Immature natural killer cell (primary cell): ENCODE measurements at regions not wholly inside any gene's neighbourhood (a gene's known extent, or its start where the extent isn't known, plus 50 kb on each side); places are given as distances from the start of the nearest gene placed in this dataset.
A peak's percentile ranks its signal among the peaks of the same experiment; 100 is the strongest.

Experiments
- DNase-seq, 3 donors: peaks; one replicate each; pipeline ENCODE4 v3.0.0; 2022; ENCODE audit warnings: mixed read lengths in 1 of 3
- H3K27ac Mint-ChIP-seq, 6 donors: one replicate each; pipeline ENCODE4 v1.8.0; 2020; ENCODE audit warnings: mixed read lengths in 6 of 6, mild to moderate bottlenecking in 5 of 6, inconsistent platforms in 4 of 6, moderate library complexity in 3 of 6
- H3K27me3 Mint-ChIP-seq, 3 donors: one replicate each; pipeline ENCODE4 v1.8.0; 2020 to 2021; ENCODE audit warnings: low read depth in 3 of 3, mild to moderate bottlenecking in 3 of 3, mixed read lengths in 3 of 3, moderate library complexity in 3 of 3, inconsistent platforms in 1 of 3
- H3K36me3 Mint-ChIP-seq, 3 donors: one replicate each; pipeline ENCODE4 v1.8.0; 2020; ENCODE audit warnings: mixed read lengths in 3 of 3, inconsistent platforms in 2 of 3, mild to moderate bottlenecking in 2 of 3
- H3K4me1 Mint-ChIP-seq, 2 donors: one replicate each; pipeline ENCODE4 v1.8.0; 2020; ENCODE audit warnings: inconsistent platforms in 2 of 2, mild to moderate bottlenecking in 2 of 2, mixed read lengths in 2 of 2, moderate library complexity in 1 of 2
- H3K4me3 Mint-ChIP-seq, 5 donors: one replicate each; pipeline ENCODE4 v1.8.0; 2020; ENCODE audit warnings: mild to moderate bottlenecking in 5 of 5, mixed read lengths in 5 of 5, inconsistent platforms in 3 of 5, moderate library complexity in 3 of 5
- H3K9me3 Mint-ChIP-seq, 6 donors: one replicate each; pipeline ENCODE4 v1.8.0; 2020; ENCODE audit warnings: mild to moderate bottlenecking in 6 of 6, mixed read lengths in 6 of 6, inconsistent platforms in 4 of 6, moderate library complexity in 3 of 6

DNA sequence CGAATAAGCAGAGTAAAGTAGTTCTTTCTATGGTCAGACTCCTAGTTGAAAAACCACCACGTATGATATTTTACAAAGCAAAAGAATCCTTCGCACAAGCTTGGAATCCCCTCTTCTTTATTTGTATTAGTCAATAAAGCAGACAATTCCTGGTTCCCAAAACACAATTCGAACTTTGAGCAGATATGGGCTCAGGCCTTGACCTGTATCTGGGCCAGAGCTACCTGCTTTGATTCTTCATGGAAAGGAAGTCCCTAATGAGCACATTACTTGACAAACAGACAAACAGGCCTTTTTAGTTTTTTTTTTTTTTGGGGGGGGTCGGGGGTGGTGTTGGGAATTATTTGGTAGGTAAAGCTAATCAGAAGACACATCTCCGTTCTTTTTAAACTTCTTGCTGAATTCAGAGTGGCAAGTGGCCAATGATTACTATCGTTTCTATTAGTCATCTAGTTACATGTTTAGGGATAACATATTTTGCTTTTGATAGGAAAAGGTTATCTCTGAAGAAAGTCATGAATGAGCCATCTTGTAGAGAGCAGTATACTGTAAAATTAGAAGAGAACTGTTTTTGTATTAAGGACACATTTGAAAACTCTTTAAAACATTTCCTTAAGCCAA, 116.6 kb upstream of the HMHB1 start:
- Mint-ChIP-seq H3K27ac (peak overlapping the region in 5 of 6 donors; percentile 6 to 90 (median 49)), H3K4me1 (peaks cover 55 to 88% of the 10 kb centered on the region in 2 donors), H3K4me3 (peak overlapping the region in 3 of 5 donors; percentile 7 to 76 (median 70)), H3K27me3 (peaks cover 0 to 6% (median 6%) of the 10 kb centered on the region in 3 donors), H3K9me3 (peaks cover 0 to 6% (median 3%) of the 10 kb centered on the region in 6 donors), H3K36me3 (peaks cover 0 to 4% (median 3%) of the 10 kb centered on the region in 3 donors)
- DNase-seq = no peak

DNA sequence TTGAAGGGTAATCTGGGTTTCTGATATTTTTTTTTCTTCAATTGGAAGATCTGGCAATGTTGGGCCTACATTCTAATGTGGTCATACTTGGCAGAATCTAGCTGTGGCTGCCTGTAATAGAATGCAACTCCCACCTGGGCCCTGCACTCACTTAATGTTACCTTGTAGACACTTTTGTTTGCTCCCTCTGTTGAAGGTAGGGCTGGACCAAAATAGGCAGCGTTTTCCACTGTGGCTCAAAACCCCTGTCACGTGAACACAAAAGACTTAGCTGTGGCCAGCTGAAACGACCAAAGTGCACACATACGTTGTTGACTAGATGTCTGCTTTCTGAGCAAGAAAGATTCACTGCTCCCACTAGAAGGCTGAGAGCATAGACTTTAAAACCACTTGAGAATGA, 117.6 kb upstream of the HMHB1 start:
- Mint-ChIP-seq H3K4me3 (peak overlapping the region; percentile 62 to 76 (median 70)), H3K9me3 (peaks cover 6 to 16% (median 10%) of the 10 kb centered on the region in 6 donors), H3K36me3 (peaks cover 5 to 13% (median 9%) of the 10 kb centered on the region in 3 donors), H3K4me1 (peaks cover 55 to 88% of the 10 kb centered on the region in 2 donors), H3K27me3 (peaks cover 0 to 10% (median 6%) of the 10 kb centered on the region in 3 donors), H3K27ac (peak overlapping the region; percentile 49 to 92 (median 82))
- peak; percentile 38 to 44 (median 43) for DNase-seq

DNA sequence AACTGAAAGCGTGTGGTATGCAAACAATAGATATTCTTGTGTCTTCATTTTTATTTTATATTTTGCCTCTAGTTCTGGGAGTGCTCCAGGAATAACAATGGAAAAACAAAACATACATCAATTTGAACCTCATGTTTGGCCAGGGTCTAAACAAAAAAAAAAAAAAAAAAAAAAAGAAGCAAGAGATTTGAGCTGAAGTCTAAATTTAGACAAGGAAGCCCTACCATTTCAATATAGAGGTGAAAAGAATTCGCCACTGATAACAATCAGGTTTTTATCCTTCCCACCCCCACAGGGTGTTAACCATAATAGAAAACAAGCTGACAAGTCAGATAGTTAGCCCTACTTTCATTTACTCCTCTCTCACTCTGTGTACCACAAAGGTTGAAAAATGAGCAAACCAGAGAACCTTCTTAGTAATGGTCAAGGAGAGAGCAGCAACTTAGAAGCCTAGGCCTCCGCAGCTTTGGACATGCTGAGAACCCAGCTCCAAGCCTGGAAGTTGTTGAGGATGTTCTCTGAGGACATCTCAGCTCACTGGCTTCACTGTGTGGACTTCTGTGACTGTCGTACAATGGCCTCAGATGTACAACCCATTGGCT, 118.2 kb upstream of the HMHB1 start:
- Mint-ChIP-seq H3K27me3 (peaks cover 0 to 10% (median 6%) of the 10 kb centered on the region in 3 donors), H3K4me1 (peaks cover 54 to 82% of the 10 kb centered on the region in 2 donors), H3K9me3 (peaks cover 6 to 18% (median 12%) of the 10 kb centered on the region in 6 donors), H3K36me3 (peaks cover 5 to 15% (median 11%) of the 10 kb centered on the region in 3 donors), H3K4me3 (peak overlapping the region; percentile 62 to 76 (median 70)), H3K27ac (peak overlapping the region; percentile 49 to 92 (median 82))
- peak; percentile 74 to 76 (median 74) for DNase-seq

DNA sequence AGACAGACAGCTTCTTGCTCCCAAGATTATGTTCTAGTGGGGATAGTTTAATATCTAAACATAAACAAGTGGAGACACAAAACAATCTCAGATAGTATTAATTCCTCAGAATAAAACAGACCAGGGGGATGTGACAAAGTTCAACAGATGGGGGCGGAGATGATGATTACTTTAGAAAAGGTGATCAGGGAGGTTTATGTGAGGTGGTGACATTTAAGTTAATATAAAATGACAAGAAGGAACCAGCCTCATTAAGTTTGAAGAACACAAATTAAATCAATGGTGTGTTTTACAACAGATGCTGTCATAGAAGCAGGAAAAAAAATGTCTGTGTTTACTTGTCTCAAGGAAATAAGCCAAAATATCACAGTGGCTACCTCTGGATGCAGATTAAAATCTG, 119.6 kb upstream of the HMHB1 start:
- Mint-ChIP-seq H3K27ac (no peak overlapping the region), H3K27me3 (peaks cover 0 to 10% (median 6%) of the 10 kb centered on the region in 3 donors), H3K9me3 (peaks cover 6 to 18% (median 12%) of the 10 kb centered on the region in 6 donors), H3K36me3 (peaks cover 8 to 15% (median 11%) of the 10 kb centered on the region in 3 donors), H3K4me1 (peaks cover 45 to 67% of the 10 kb centered on the region in 2 donors), H3K4me3 (peak overlapping the region in 4 of 5 donors; percentile 1 to 31 (median 4))
- DNase-seq = no peak

DNA sequence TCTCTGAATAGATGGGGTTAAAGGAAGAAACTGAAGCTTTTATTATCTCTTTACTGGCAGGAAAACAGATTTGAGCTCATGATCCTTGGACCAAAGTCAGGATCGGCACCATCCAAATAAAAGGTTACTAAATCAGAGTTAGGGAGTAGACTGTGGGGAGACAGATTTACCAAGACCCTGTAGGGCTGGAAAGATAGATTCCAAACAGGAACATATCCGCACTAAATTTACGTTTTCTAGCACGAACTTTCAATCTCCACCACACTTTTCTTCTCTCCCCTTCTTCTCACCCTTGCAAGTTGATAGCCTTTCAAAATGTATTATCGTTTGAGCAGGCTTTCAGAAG, 120.0 kb upstream of the HMHB1 start:
- H3K4me1 Mint-ChIP-seq = peaks cover 45 to 63% of the 10 kb centered on the region in 2 donors
- DNase-seq = no peak
- peaks cover 0 to 10% (median 6%) of the 10 kb centered on the region in 3 donors for H3K27me3 Mint-ChIP-seq
- H3K27ac Mint-ChIP-seq = no peak overlapping the region
- H3K9me3 Mint-ChIP-seq = peaks cover 6 to 18% (median 12%) of the 10 kb centered on the region in 6 donors
- peaks cover 8 to 15% (median 11%) of the 10 kb centered on the region in 3 donors for H3K36me3 Mint-ChIP-seq
- peak overlapping the region in 2 of 5 donors; percentile 4 to 11 for H3K4me3 Mint-ChIP-seq

DNA sequence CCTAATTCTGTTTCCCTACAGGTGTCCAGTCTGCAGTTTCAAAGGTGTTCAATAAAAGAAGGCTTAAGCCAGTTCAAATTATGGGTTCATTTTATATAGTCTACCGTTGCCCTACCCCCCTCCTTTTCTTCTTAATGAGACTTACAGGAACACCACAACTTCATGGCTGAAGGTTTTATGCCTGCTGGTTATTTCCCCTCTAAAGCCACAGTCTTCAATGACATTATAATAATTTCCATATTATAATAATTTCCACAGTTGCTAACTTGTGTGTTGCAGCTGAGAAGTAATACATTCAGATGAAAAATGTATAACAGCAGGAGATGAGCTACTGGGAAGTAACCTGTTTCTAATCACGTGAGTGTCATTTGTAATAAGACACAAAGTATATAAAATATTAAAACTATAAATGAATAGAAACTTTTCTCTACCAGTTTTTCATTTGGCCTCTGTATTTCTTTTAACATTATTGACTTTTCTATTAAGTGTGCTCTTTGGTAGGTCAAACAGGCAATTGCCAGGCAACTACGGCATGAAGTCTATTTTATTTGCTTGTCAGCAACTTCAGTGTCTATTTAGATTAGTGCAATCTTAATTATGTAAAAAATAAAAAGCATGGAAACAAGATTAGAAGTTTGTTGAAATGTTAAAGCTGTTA, 120.5 kb upstream of the HMHB1 start:
- H3K9me3 Mint-ChIP-seq = peaks cover 6 to 18% (median 12%) of the 10 kb centered on the region in 6 donors
- peak overlapping the region in 2 of 5 donors; percentile 4 to 11 for H3K4me3 Mint-ChIP-seq
- H3K27me3 Mint-ChIP-seq = peaks cover 0 to 10% (median 6%) of the 10 kb centered on the region in 3 donors
- H3K27ac Mint-ChIP-seq = no peak overlapping the region
- DNase-seq = no peak
- H3K36me3 Mint-ChIP-seq = peaks cover 8 to 15% (median 11%) of the 10 kb centered on the region in 3 donors
- H3K4me1 Mint-ChIP-seq = peaks cover 45 to 58% of the 10 kb centered on the region in 2 donors

DNA sequence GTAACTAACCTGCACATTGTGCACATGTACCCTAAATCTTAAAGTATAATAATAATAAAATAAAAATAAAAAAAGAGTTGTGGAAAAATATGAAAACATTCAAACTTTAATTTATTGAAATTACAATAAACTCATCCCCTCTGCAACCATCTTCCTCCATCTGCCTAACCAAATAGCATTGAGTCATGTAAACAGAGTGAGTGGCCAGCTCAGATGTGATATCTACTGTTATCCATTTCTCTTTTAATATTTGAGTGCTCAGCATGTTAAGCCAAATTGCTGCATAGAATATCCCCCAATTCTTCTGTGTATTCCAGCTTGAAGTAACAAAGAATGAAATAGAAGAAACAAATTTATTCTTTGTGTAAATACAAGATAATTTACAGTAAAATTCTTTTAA, 124.4 kb upstream of the HMHB1 start:
- no peak overlapping the region for H3K4me3 Mint-ChIP-seq
- no peak overlapping the region for H3K27ac Mint-ChIP-seq
- H3K36me3 Mint-ChIP-seq = peaks cover 8 to 15% (median 11%) of the 10 kb centered on the region in 3 donors
- no peak for DNase-seq
- peaks cover 0 to 4% (median 3%) of the 10 kb centered on the region in 3 donors for H3K27me3 Mint-ChIP-seq
- peaks cover 12 to 23% of the 10 kb centered on the region in 2 donors for H3K4me1 Mint-ChIP-seq
- H3K9me3 Mint-ChIP-seq = peaks cover 6 to 18% (median 12%) of the 10 kb centered on the region in 6 donors

DNA sequence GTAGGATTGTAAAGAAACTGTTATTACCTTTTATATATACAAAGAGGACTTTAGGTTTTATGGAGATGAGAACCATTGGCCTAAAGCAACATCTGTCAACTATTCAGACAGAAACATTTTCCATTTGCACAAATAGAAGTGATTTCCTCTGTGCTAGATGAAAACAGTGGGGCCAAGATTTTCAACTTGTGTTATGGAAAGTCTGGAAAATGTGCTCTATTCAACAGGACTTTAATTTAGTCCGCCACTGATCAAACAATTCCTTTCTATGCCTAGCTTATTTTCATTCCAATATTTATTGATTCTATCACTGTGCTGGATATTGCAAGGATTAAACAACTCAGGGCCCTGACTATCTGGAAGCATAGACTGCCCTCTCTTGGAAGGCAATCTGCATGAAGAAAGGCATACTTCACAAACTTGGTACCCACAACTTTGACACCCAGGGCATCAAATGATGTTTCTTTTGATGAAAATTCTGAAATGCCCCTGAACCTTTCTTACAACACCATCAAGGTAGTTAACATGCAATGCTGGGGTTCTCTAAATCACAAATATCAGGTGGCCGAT, 126.6 kb upstream of the HMHB1 start:
- Mint-ChIP-seq H3K36me3 (peaks cover 8 to 10% (median 9%) of the 10 kb centered on the region in 3 donors), H3K27me3 (peaks cover 0 to 4% (median 0%) of the 10 kb centered on the region in 3 donors)

DNA sequence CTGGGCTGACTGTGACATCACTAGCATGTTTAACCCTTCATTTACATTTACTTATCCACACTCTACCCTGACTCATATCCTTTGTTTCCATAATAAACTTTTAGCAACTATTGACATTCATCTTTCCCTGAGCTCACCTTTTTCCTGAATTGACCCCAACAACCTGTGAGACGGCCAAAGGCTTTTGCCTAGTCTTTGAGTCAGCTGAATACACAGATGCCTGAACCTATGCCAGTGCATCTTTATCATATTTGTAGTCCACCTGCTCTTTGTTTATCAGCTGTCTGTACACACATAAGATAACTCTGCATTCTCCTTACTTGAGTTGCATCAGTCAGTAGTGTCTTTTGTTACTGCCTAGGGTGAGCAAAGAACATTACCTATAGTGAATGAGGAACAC, 128.5 kb upstream of the HMHB1 start:
- Mint-ChIP-seq H3K4me1 (no peaks in the 10 kb centered on the region), H3K27ac (no peak overlapping the region), H3K27me3 (peaks cover 0 to 2% (median 0%) of the 10 kb centered on the region in 3 donors), H3K9me3 (no peaks in the 10 kb centered on the region), H3K4me3 (no peak overlapping the region), H3K36me3 (peaks cover 0 to 3% (median 0%) of the 10 kb centered on the region in 3 donors)
- DNase-seq = no peak

More for the DNA sequence above, 126.6 kb upstream of the HMHB1 start:
- Mint-ChIP-seq H3K4me3 (no peak overlapping the region), H3K27ac (no peak overlapping the region), H3K9me3 (peaks cover 2 to 12% (median 10%) of the 10 kb centered on the region in 6 donors), H3K4me1 (no peaks in the 10 kb centered on the region)
- DNase-seq = no peak

DNA sequence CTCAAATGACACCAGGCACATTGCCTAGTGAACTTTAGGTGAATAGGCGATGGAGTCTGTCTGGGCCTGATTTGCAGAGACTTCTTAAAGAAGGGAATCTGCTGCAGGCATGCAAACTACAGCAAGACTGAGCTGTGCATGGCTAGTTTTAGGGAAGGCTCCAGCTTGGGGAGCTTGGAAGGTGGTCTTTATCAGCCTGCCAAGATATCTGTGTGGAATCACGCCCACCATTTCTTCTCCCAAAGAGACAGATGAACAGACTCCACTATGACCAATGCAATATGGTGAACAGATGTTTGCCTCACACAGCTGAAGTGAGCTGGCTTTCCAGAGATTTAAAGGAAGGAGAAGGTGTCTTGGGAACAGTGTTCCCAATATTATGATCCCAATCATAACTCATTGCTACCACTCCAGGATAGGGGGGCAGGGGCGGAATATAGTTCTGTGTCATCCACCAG, 129.0 kb upstream of the HMHB1 start:
- Mint-ChIP-seq H3K4me1 (no peaks in the 10 kb centered on the region), H3K9me3 (no peaks in the 10 kb centered on the region), H3K27ac (no peak overlapping the region), H3K27me3 (peaks cover 0 to 2% (median 0%) of the 10 kb centered on the region in 3 donors), H3K4me3 (no peak overlapping the region), H3K36me3 (peaks cover 0 to under 1% (median 0%) of the 10 kb centered on the region in 3 donors)
- no peak for DNase-seq

DNA sequence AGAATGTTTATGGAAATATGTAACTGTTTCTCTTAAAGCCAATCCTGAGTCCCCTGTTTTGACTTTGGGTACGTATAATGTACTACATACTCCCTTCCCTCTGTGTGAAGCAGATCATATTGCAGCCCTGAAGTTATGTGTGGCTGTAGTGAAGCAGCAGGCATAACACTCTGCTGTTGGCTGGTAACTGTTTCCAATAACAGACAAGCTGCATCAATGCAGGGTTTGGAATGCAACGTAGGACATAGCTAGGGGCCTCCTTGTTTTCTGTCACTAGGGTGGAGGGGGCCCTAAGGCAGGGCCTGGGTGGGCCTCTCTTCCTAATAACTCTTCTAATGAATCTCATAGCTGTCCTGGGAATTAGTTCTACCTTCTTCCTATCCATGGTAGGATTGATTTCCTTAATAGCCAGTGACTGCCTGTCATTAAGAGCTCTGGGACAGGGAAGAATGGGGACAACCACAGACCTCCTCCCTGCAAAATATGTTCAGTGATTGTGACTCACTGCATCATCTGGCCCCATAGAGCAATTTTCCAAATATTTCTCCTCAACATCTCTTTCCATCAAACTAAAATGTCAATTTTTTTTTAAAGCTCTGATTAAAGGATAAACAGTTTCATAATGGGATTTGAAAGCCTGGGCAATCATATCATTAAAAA, 129.6 kb upstream of the HMHB1 start:
- no peak for DNase-seq
- Mint-ChIP-seq H3K27ac (no peak overlapping the region), H3K27me3 (peaks cover 0 to 2% (median 1%) of the 10 kb centered on the region in 3 donors), H3K36me3 (no peaks in the 10 kb centered on the region), H3K4me3 (no peak overlapping the region), H3K4me1 (no peaks in the 10 kb centered on the region), H3K9me3 (no peaks in the 10 kb centered on the region)

DNA sequence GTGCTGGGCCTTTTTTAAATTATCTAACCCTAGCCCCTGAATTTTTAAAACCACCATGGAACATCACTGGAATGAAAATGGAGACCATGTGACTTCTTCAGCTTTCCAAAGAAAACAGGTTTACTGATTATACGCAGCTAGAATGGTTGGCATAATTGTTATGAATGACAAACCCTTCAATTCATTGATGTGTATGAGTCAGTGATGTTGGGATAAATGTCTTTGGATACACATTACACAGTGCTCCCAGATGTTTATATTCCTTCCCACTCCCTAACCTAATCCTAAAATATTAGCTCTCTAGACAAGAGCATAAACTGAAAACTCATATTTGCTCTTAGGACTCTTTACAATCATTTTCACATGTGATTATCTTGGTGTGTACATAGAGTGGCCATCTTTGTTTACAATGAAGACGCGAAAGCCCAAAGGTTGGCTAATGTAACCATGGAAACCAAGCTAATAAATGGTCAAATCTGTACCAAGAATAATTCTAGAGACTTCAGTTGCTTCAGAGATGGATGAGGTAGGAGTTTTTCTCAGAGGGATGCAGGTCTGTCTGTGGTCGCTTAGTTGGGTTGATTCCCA, 131.2 kb upstream of the HMHB1 start:
- H3K4me1 Mint-ChIP-seq = no peaks in the 10 kb centered on the region
- no peaks in the 10 kb centered on the region for H3K9me3 Mint-ChIP-seq
- no peak overlapping the region for H3K4me3 Mint-ChIP-seq
- peaks cover 0 to 3% (median 2%) of the 10 kb centered on the region in 3 donors for H3K27me3 Mint-ChIP-seq
- no peaks in the 10 kb centered on the region for H3K36me3 Mint-ChIP-seq
- no peak for DNase-seq
- no peak overlapping the region for H3K27ac Mint-ChIP-seq

DNA sequence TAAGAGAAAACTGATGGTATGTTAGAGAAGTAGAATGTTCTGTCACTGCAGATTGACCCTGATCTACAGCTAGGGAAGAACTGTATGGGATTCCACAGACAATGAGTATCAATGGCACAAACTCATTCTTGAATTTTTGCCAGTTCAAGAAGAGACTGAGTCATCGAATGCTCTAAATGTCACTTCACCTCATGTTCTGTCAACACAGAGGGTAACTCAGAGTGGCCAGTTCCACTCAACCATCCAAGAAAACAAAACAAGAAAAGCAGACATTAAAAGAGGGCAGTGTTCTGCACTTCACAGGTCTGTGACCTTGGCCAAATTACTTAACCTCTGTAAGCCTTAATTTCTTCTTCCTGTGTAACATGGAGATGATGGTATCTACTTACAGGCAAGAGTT, 132.2 kb upstream of the HMHB1 start:
- H3K4me1 Mint-ChIP-seq = no peaks in the 10 kb centered on the region
- H3K36me3 Mint-ChIP-seq = no peaks in the 10 kb centered on the region
- no peaks in the 10 kb centered on the region for H3K9me3 Mint-ChIP-seq
- peaks cover 2 to 5% (median 3%) of the 10 kb centered on the region in 3 donors for H3K27me3 Mint-ChIP-seq
- H3K4me3 Mint-ChIP-seq = no peak overlapping the region
- no peak for DNase-seq
- H3K27ac Mint-ChIP-seq = no peak overlapping the region
